ENCODE measurements at regions not wholly inside any gene's neighbourhood (a gene's known extent, or its start where the extent isn't known, plus 50 kb on each side); places are given as distances from the start of the nearest gene placed in this dataset.

- TF ChIP-seq JUND (IDR thresholded peaks at IDR 0.05) (no peak), GATA2 (CRISPR knock-in tag; IDR thresholded peaks at IDR 0.05) (no peak), ZBTB33 (IDR thresholded peaks at IDR 0.05; ENCODE audit: borderline replicate concordance, low read depth) (no peak), POLR2AphosphoS5 (IDR thresholded peaks at IDR 0.05; ENCODE audit: low read depth, low read length) (no peak), PBX3 (IDR thresholded peaks at IDR 0.05) (no peak), CTCF (IDR thresholded peaks at IDR 0.05) (no peak), REST (IDR thresholded peaks at IDR 0.05; ENCODE audit: low read depth, low read length) (no peak), TAF1 (IDR thresholded peaks at IDR 0.05; ENCODE audit: borderline replicate concordance, low read depth, low read length) (no peak), RFX5 (IDR thresholded peaks at IDR 0.05; ENCODE audit: low read length) (no peak), EP300 (IDR thresholded peaks at IDR 0.05; ENCODE audit: borderline replicate concordance in 1 of 2, low read depth in 1 of 2, low read length in 1 of 2) (no peak)
These were observed 395.6 kb downstream of the DMAC1 start for GRCh38 chr9:7403839-7404487.

Measured in SK-N-SH (cell line).